ENCODE measurements at regions not wholly inside any gene's neighbourhood (a gene's known extent, or its start where the extent isn't known, plus 50 kb on each side); places are given as distances from the start of the nearest gene placed in this dataset.
"Not testable (repeated sequence)": the region's sequence is repeated elsewhere in the genome, so short reads cannot be mapped to it uniquely, and the experiment has no call there.

GRCh38 chr1:190812996-190813395, 335.3 kb upstream of the BRINP3 start:
- no TSS peak for BruUV-seq (replicated peaks)
- no peak overlapping the region for H3K4me2 ChIP-seq (ENCODE audit: low read length)
- no peak overlapping the region for H3K27ac ChIP-seq (ENCODE audit: low read depth, low read length, poor library complexity, severe bottlenecking)
- H3K79me2 ChIP-seq (ENCODE audit: insufficient read depth, low read depth, low read length): no peaks in the 10 kb centered on the region
- TF ChIP-seq EZH2phosphoT487 (IDR thresholded peaks at IDR 0.05; ENCODE audit: borderline replicate concordance, low read depth, low read length) (no peak), CTCF (conservative IDR thresholded peaks at IDR 0.05; ENCODE audit: low read length) (no peak)
- H3K9me3 ChIP-seq (ENCODE audit: low read length): no peaks in the 10 kb centered on the region
- no peaks in the 10 kb centered on the region for H4K20me1 ChIP-seq (ENCODE audit: insufficient read depth, low read length)
- H3K4me1 ChIP-seq (ENCODE audit: insufficient read depth, low read length, poor library complexity, severe bottlenecking): no peaks in the 10 kb centered on the region
- DNase-seq (ENCODE audit: low spot score): no peak
- no peak overlapping the region for H3K4me3 ChIP-seq (ENCODE audit: low read depth, low read length, poor library complexity, severe bottlenecking)
- intact Hi-C loops (cut with micrococcal nuclease; ENCODE audit: unreplicated experiment): no loop called here
- ChIA-PET POLR2A (interaction anchor here (0.5 to 0.9 kb wide), 3 partner anchors 162 to 417 kb away, joined by 3 to 4 read pairs (median 3); no protein-coding TSS in a partner anchor), CTCF (ENCODE audit: unreplicated experiment) (no interaction called here)
- no peak overlapping the region for H2AFZ ChIP-seq (ENCODE audit: low read length)
- H3K9me2 ChIP-seq (ENCODE audit: insufficient read depth, low read length): no peaks in the 10 kb centered on the region
- no peaks in the 10 kb centered on the region for H3K36me3 ChIP-seq (ENCODE audit: insufficient read depth, low read length)

GRCh38 chr1:190832511-190832910, 354.8 kb upstream of the BRINP3 start:
- no peaks in the 10 kb centered on the region for H3K9me2 ChIP-seq (ENCODE audit: insufficient read depth, low read length)
- no peak overlapping the region for H3K4me3 ChIP-seq (ENCODE audit: low read depth, low read length, poor library complexity, severe bottlenecking)
- no peak for DNase-seq (ENCODE audit: low spot score)
- CTCF ChIA-PET (ENCODE audit: unreplicated experiment): no interaction called here
- intact Hi-C loops (cut with micrococcal nuclease; ENCODE audit: unreplicated experiment): no loop called here
- H3K4me2 ChIP-seq (ENCODE audit: low read length): no peak overlapping the region
- no peaks in the 10 kb centered on the region for H3K4me1 ChIP-seq (ENCODE audit: insufficient read depth, low read length, poor library complexity, severe bottlenecking)
- H3K9me3 ChIP-seq (ENCODE audit: low read length): no peaks in the 10 kb centered on the region
- H3K79me2 ChIP-seq (ENCODE audit: insufficient read depth, low read depth, low read length): no peaks in the 10 kb centered on the region
- no peaks in the 10 kb centered on the region for H4K20me1 ChIP-seq (ENCODE audit: insufficient read depth, low read length)
- no peak overlapping the region for H3K27ac ChIP-seq (ENCODE audit: low read depth, low read length, poor library complexity, severe bottlenecking)
- POLR2A ChIA-PET: no interaction called here
- H2AFZ ChIP-seq (ENCODE audit: low read length): no peak overlapping the region
- no peaks in the 10 kb centered on the region for H3K36me3 ChIP-seq (ENCODE audit: insufficient read depth, low read length)
- no TSS peak for BruUV-seq (replicated peaks)
- TF ChIP-seq CTCF (conservative IDR thresholded peaks at IDR 0.05; ENCODE audit: low read length) (no peak), EZH2phosphoT487 (IDR thresholded peaks at IDR 0.05; ENCODE audit: borderline replicate concordance, low read depth, low read length) (no peak)

GRCh38 chr1:190835658-190836057, 358.0 kb upstream of the BRINP3 start:
- Histone ChIP-seq H3K4me3 (ENCODE audit: low read depth, low read length, poor library complexity, severe bottlenecking) (no peak overlapping the region), H3K27ac (ENCODE audit: low read depth, low read length, poor library complexity, severe bottlenecking) (no peak overlapping the region), H2AFZ (ENCODE audit: low read length) (no peak overlapping the region), H3K4me2 (ENCODE audit: low read length) (no peak overlapping the region), H3K36me3 (ENCODE audit: insufficient read depth, low read length) (no peaks in the 10 kb centered on the region), H4K20me1 (ENCODE audit: insufficient read depth, low read length) (no peaks in the 10 kb centered on the region), H3K9me3 (ENCODE audit: low read length) (no peaks in the 10 kb centered on the region), H3K79me2 (ENCODE audit: insufficient read depth, low read depth, low read length) (no peaks in the 10 kb centered on the region), H3K9me2 (ENCODE audit: insufficient read depth, low read length) (no peaks in the 10 kb centered on the region), H3K4me1 (ENCODE audit: insufficient read depth, low read length, poor library complexity, severe bottlenecking) (no peaks in the 10 kb centered on the region)
- POLR2A ChIA-PET: no interaction called here
- CTCF ChIA-PET (ENCODE audit: unreplicated experiment): no interaction called here
- BruUV-seq (replicated peaks): no TSS peak
- intact Hi-C loops (cut with micrococcal nuclease; ENCODE audit: unreplicated experiment): no loop called here
- no peak for TF ChIP-seq CTCF (conservative IDR thresholded peaks at IDR 0.05; ENCODE audit: low read length)
- TF ChIP-seq EZH2phosphoT487 (IDR thresholded peaks at IDR 0.05; ENCODE audit: borderline replicate concordance, low read depth, low read length): no peak
- DNase-seq (ENCODE audit: low spot score): no peak

DNA sequence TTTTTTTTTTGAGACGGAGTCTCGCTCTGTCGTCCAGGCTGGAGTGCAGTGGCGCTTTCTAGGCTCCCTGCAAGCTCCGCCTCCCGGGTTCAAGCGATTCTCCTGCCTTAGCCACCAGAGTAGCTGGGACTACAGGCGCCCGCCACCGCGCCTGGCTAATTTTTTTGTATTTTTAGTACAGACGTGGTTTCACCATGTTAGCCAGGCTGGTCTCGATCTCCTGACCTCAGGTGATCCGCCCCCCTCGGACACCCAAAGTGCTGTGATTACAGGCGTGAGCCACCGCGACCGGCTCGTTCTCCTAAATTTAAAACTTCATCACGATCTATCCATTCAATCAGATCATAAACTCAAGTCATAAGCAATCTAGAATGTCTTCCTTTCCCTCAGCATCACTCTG, 359.5 kb upstream of the BRINP3 start:
- H3K9me2 ChIP-seq (ENCODE audit: insufficient read depth, low read length); H3K9me3 ChIP-seq (ENCODE audit: low read length); H3K4me1 ChIP-seq (ENCODE audit: insufficient read depth, low read length, poor library complexity, severe bottlenecking); BruUV-seq (replicated peaks); H4K20me1 ChIP-seq (ENCODE audit: insufficient read depth, low read length); intact Hi-C loops (cut with micrococcal nuclease; ENCODE audit: unreplicated experiment); H3K27ac ChIP-seq (ENCODE audit: low read depth, low read length, poor library complexity, severe bottlenecking); H3K36me3 ChIP-seq (ENCODE audit: insufficient read depth, low read length); CTCF ChIA-PET (ENCODE audit: unreplicated experiment); POLR2A ChIA-PET; DNase-seq (ENCODE audit: low spot score); H3K4me3 ChIP-seq (ENCODE audit: low read depth, low read length, poor library complexity, severe bottlenecking); H3K79me2 ChIP-seq (ENCODE audit: insufficient read depth, low read depth, low read length); H3K4me2 ChIP-seq (ENCODE audit: low read length); H2AFZ ChIP-seq (ENCODE audit: low read length): not testable (repeated sequence)

Measured in OCI-LY7 (cell line).